SIG-M5 (cell line): ENCODE measurements at regions not wholly inside any gene's neighbourhood (a gene's known extent, or its start where the extent isn't known, plus 50 kb on each side); places are given as distances from the start of the nearest gene placed in this dataset.

Experiments
- DNase-seq: peaks from one replicate; lab custom pipeline; 2025; lab: John Stamatoyannopoulos, UW

- no peak for DNase-seq
Observed at GRCh38 chr1:106678279-106679050, 378.0 kb upstream of the PRMT6 start.

- no peak for DNase-seq
Observed at GRCh38 chr1:106680216-106680615, 376.3 kb upstream of the PRMT6 start.

DNA sequence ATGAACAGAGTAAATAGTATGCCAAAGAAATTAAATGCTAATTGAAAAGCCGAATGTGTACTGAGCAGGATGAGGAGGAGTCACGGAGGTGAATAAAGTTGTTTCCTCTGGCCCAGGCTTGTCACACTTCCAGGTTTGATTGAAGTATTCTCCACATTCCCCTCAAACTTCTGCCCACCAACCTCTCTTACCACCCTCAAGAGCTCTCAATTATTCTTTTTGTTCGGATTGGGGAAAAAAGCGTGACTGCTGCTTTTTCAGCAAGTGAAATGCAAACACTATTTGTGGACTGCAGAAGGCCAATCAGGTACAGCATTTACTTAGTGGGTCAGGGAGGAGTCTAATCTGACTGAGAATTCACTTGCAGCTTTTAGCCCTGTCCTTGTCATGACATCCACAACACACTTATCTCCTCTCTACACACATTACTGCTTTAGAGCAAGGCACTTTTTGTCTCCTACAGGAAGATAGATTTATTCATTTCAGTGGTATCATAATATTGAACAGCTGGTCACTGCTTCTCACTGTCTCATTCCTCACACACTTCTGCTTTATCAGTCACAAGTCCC is 375.6 kb upstream of the PRMT6 start:
- DNase-seq = no peak

- DNase-seq = no peak
Observed at GRCh38 chr1:106681939-106682522, 374.4 kb upstream of the PRMT6 start.

DNA sequence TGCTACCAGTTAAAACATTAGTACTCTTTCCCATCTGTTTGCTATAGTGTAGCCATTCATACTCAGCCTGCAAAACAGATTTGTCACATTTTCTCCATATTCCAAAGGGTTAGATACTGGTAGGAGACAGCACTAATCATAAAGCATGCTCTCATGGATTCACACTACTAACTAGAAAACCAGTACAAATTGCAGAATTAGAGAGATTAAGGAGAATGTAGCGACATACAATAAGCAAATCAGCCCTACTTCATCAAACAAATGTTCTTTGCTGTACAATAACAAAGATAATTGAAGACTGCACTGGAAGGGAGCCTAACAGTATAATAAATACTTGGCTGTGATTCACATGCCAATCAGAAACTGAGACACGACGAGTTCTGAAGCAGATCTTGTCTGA is 368.0 kb upstream of the PRMT6 start:
- no peak for DNase-seq

GRCh38 chr1:106698660-106699059 is 357.8 kb upstream of the PRMT6 start:
- DNase-seq = no peak

DNA sequence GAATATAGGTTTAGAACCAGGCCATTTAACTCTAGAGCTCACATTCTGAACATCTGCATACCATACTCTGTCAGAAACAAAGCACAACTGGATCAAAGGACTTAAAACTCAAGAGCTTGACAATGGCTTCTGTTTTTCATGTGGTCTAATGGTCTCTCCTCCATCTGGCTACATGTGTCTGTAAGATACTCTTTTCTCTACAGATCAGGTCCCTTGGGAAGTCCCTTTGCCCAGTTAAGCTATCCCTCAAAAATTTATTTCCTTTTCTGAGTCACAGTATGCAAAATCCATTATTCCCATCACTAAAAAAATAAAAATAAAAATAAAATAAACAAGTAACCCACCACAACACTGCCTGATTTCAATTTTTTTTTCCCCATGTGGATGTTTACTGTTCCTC is 357.0 kb upstream of the PRMT6 start:
- no peak for DNase-seq

GRCh38 chr1:106700211-106700610 is 356.3 kb upstream of the PRMT6 start:
- DNase-seq = no peak

GRCh38 chr1:106705971-106706370 is 350.5 kb upstream of the PRMT6 start:
- no peak for DNase-seq

DNA sequence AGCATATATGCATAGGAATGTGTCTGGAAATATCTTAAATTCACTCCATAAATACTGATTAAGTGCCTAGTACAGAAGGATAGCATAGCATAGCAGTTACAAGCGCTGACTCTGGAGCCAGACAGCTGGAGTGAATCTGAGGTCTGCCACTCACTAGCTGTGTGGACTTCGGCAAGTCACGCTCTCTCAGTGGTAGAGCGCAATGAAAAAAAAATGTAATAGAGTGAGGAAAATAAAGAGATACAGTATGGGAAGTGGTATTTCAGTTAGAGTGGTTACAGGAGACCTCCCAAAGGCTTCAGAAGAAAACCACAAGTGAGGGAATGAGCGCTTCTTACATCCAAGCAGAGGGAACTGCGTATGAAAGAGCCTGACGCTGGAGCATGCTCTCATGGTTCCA is 338.9 kb upstream of the PRMT6 start:
- DNase-seq = no peak

DNA sequence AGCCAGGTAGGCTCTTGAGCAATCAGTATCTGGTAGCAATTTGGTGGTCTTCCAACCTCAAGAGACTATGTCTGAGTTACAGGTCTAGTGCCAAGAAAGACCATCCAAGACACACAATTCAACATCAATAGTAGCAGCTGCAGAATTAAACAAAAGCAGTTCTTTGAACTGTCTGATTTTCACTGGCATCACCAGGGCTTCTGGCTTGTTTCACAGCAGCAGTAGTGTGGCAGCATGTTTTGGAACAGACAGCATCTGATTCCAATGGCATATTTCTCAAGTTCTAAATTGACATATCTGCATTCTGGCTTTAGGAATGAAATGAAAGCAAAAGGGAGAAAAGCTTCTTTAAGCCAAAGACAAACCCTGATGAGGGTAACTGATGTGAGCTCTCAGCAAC is 334.7 kb upstream of the PRMT6 start:
- no peak for DNase-seq

DNA sequence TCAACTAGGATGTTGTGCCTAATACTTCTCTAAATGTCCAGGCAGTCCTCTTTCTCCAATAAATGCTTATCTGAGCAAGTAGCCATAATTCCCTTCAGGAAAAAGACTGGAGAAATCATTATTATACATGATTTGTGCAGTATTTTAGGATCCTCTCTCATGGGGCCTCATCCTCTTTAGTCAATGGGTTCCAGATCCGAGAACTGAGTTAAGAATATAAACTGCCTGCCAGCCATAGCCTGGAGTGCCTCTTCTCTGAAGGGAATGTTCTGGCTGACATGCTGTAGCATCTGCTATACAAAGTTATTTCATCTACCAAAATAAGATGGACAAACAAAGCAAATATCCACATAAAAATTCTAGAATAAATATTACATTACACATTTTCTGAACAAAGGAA is 334.0 kb upstream of the PRMT6 start:
- DNase-seq = no peak

DNA sequence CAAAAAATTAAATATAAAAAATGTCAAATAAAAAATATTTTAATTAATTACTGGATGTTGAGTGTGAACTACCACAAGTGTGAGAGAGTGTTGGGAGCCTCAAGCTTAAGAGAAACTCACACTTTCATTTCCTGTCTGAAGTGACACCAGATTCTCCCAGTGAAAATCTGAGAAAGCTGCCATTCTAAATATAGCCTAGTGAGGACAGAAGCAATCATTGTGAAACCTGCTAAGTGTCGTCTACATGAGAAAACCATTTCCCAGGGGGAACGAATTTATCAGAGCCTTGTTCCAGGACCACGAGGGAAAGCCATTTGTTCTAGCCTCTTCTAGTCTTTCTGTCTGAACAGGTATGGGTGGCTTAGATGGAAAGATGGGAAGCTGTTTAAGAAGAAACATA is 329.3 kb upstream of the PRMT6 start:
- DNase-seq = no peak

GRCh38 chr1:106746448-106747085 is 309.9 kb upstream of the PRMT6 start:
- no peak for DNase-seq

DNA sequence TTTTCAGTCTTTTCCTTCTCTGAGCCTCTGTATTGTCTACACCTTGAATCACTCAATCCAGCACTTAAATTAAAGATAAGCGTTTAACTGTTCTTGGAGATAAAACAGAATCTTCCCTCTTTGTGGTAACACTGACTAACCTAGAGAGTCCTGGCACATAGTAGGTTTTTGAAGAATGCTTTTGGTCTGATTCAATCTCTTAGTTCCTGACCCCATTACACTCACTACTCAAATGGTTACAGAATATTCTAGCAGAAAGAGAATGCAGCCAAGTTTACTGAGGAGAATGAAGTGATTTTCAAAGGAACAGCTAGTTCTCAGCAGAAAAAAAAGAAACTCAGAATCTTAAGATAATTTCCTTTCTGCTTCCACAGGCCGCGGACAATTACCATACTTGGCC is 309.2 kb upstream of the PRMT6 start:
- no peak for DNase-seq

DNA sequence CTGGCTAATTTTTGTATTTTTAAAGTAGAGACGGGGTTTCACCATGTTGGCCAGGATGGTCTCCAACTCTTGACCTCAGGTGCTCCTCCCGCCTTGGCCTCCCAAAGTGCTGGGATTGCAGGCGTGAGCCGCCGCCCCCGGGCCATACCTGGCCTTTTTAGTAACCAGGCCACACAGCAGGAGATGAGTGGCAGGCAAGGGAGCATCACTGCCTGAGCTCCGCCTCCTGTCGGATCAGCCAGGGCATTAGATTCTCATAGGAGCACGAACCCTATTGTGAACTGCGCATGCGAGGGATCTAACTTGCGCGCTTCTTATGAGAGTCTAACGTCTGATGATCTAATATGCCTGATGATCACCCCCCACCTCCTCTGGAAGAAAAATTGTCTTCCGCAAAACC is 308.7 kb upstream of the PRMT6 start:
- DNase-seq = no peak

- no peak for DNase-seq
Observed at GRCh38 chr1:106748606-106749005, 307.9 kb upstream of the PRMT6 start.

GRCh38 chr1:106749491-106749890 is 307.0 kb upstream of the PRMT6 start:
- no peak for DNase-seq

DNA sequence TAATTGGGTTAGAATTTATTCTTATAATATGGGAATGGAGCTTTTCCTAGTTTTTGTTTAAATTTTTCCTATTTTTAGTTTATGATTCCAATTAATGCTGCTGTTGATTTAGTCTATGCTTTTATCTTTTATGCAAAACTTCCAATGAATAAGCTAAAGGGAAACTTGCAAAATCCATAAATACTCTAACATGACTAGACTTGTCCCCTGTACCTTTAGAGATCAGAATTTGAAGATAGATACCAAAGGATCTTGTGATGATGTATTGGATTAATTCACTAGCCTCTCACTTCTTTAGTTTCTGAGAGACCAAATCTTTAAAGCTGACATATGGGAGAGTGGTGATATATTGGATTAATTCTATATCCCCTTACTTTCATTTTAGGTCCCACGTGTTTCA is 306.6 kb upstream of the PRMT6 start:
- DNase-seq = no peak

- DNase-seq = no peak
Observed at GRCh38 chr1:106751002-106751401, 305.5 kb upstream of the PRMT6 start.

DNA sequence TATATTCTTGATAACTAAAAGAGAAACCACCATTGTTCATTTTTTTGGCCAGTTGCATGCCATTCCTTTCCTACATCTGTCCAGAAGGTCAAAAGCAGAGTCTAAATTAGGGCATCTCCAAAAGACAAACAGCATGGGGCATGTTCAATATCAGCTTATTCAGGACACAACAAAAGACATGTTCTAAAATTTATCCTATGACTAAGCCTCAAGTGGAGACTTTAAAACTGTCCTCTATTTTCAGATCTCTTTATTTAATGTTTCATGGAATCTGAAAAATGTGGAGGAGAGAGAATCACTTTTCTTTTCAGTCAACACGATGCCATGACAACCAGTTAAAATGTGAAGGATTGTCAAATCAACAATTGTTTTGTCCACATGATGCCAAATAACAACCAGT is 303.4 kb upstream of the PRMT6 start:
- no peak for DNase-seq

- no peak for DNase-seq
Observed at GRCh38 chr1:106754957-106755356, 301.5 kb upstream of the PRMT6 start.

DNA sequence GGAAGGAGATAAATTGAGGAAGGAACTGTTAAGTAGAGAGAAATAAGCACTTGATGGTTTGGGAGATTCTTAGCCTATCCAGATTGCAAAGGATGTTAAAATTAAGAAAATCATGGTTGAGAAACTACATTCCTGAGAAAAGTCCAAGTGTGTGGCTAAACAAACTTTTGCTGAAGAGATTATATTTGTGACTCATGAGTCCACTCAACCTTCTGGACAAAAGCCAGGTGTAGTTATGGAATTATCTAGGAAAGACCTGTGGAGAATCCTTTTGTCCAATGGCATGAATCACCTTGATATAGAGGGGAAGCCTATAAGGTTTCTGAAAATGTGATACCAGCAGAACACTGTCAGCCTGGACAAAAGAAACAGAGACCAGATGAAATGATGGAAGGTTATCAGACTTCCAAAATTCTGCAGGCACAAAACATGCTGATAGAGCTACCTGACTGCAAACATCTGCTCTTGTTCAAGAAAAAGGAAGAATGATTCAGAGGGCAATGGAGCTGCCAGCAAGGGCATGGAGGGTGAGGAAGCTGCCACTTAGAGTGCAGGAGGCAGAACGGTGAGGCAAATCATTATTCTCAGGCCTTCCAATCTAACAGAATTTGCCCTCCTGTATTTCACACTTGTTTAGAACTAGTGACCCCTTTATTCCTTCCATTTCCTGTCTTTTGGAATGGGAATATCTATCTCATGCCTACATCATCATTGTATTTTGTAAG is 300.6 kb upstream of the PRMT6 start:
- DNase-seq = no peak
